H9 (cell line): ENCODE measurements at regions not wholly inside any gene's neighbourhood (a gene's known extent, or its start where the extent isn't known, plus 50 kb on each side); places are given as distances from the start of the nearest gene placed in this dataset.

Experiments used
- DNase-seq: peaks from one replicate; pipeline ENCODE4 v3.0.0-alpha.2; 2017
- H2AFZ ChIP-seq: one replicate; pipeline ENCODE4 v1.6.1; 2013; ENCODE audit warnings: mild to moderate bottlenecking, low read length, control low read depth, moderate library complexity
- H2AK5ac ChIP-seq: 2 replicates; pipeline ENCODE4 v1.6.1; 2013; ENCODE audit warnings: low read length, control low read depth, mixed read lengths; ENCODE audit not compliant: insufficient read length
- H2BK120ac ChIP-seq: one replicate; pipeline ENCODE4 v1.6.1; 2013; ENCODE audit warnings: low read depth, mild to moderate bottlenecking, low read length, control low read depth, inconsistent platforms; ENCODE audit not compliant: poor library complexity, severe bottlenecking
- H2BK12ac ChIP-seq: 2 replicates; pipeline ENCODE4 v1.6.1; 2013; ENCODE audit warnings: low read length, control low read depth, mixed read lengths, low read depth; ENCODE audit not compliant: insufficient read length
- H2BK15ac ChIP-seq: 2 replicates; pipeline ENCODE4 v1.6.1; 2013; ENCODE audit warnings: low read depth, low read length, control low read depth
- H2BK20ac ChIP-seq: one replicate; pipeline ENCODE4 v1.6.1; 2013; ENCODE audit warnings: low read depth, mild to moderate bottlenecking, low read length, control low read depth, inconsistent platforms; ENCODE audit not compliant: poor library complexity, severe bottlenecking
- H2BK5ac ChIP-seq: 2 replicates; pipeline ENCODE4 v1.6.1; 2013; ENCODE audit warnings: low read length, control low read depth, mixed read lengths; ENCODE audit not compliant: insufficient read length
- H3K14ac ChIP-seq: 2 replicates; pipeline ENCODE4 v1.6.1; 2013; ENCODE audit warnings: low read length, control low read depth; ENCODE audit not compliant: insufficient read depth
- H3K18ac ChIP-seq: 2 replicates; pipeline ENCODE4 v1.6.1; 2013; ENCODE audit warnings: low read depth, mild to moderate bottlenecking, mixed read lengths, low read length, control low read depth; ENCODE audit not compliant: insufficient read length
- H3K23ac ChIP-seq: 2 replicates; pipeline ENCODE4 v1.6.1; 2013; ENCODE audit warnings: low read length, control low read depth, mixed read lengths, low read depth; ENCODE audit not compliant: insufficient read length
- H3K23me2 ChIP-seq: 2 replicates; pipeline ENCODE4 v1.6.1; 2013; ENCODE audit warnings: low read depth, mild to moderate bottlenecking, mixed read lengths, low read length, control low read depth; ENCODE audit not compliant: insufficient read length, poor library complexity, severe bottlenecking
- H3K27ac ChIP-seq: 2 replicates; pipeline ENCODE4 v1.5.1; 2013; ENCODE audit warnings: low read length, control low read depth, mixed read lengths, low read depth; ENCODE audit not compliant: insufficient read length
- H3K27me3 ChIP-seq: 2 replicates; pipeline ENCODE4 v1.6.1; 2013; ENCODE audit warnings: low read length, control low read depth, inconsistent platforms; ENCODE audit not compliant: insufficient read depth
- H3K4ac ChIP-seq: 2 replicates; pipeline ENCODE4 v1.6.1; 2013; ENCODE audit warnings: low read depth, mild to moderate bottlenecking, control low read depth, inconsistent platforms, low read length, moderate library complexity
- H3K4me1 ChIP-seq: 2 replicates; pipeline ENCODE4 v1.6.1; 2013; ENCODE audit warnings: low read length, control low read depth, inconsistent platforms; ENCODE audit not compliant: insufficient read depth
- H3K4me2 ChIP-seq: 2 replicates; pipeline ENCODE4 v1.6.1; 2013; ENCODE audit warnings: low read length, control low read depth, mixed read lengths; ENCODE audit not compliant: insufficient read length, insufficient read depth
- H3K56ac ChIP-seq: 2 replicates; pipeline ENCODE4 v1.6.1; 2013; ENCODE audit warnings: low read depth, mild to moderate bottlenecking, mixed read lengths, low read length, control low read depth; ENCODE audit not compliant: insufficient read length
- H3K79me1 ChIP-seq: 2 replicates; pipeline ENCODE4 v1.6.1; 2013; ENCODE audit warnings: low read depth, mild to moderate bottlenecking, moderate library complexity, low read length, control low read depth, inconsistent platforms; ENCODE audit not compliant: insufficient read depth, poor library complexity, severe bottlenecking
- H3K79me2 ChIP-seq: 2 replicates; pipeline ENCODE4 v1.6.1; 2013; ENCODE audit warnings: low read length, control low read depth, inconsistent platforms; ENCODE audit not compliant: insufficient read depth
- H3K9ac ChIP-seq: 2 replicates; pipeline ENCODE4 v1.6.1; 2013; ENCODE audit warnings: low read length, control low read depth, mixed read lengths; ENCODE audit not compliant: insufficient read length; ENCODE audit errors: extremely low read depth
- H3K9me3 ChIP-seq: one replicate; pipeline ENCODE4 v1.6.1; 2013; ENCODE audit warnings: low read depth, low read length, inconsistent platforms; ENCODE audit not compliant: control insufficient read depth
- H3T11ph ChIP-seq: one replicate; pipeline ENCODE4 v1.6.1; 2013; ENCODE audit warnings: mild to moderate bottlenecking, low read length, control low read depth, inconsistent platforms
- H4K20me1 ChIP-seq: one replicate; pipeline ENCODE4 v1.6.1; 2013; ENCODE audit not compliant: control insufficient read depth, insufficient read length, insufficient read depth
- H4K5ac ChIP-seq: 2 replicates; pipeline ENCODE4 v1.6.1; 2013; ENCODE audit warnings: low read depth, mild to moderate bottlenecking, mixed read lengths, low read length, control low read depth; ENCODE audit not compliant: insufficient read length
- H4K8ac ChIP-seq: replicated peaks from 2 replicates; pipeline ENCODE4 v1.6.1; 2013; ENCODE audit warnings: low read length, control low read depth, mixed read lengths, low read depth; ENCODE audit not compliant: insufficient read length
- H4K91ac ChIP-seq: 2 replicates; pipeline ENCODE4 v1.6.1; 2013; ENCODE audit warnings: low read depth, mild to moderate bottlenecking, moderate library complexity, mixed read lengths, low read length, control low read depth; ENCODE audit not compliant: insufficient read length
- H3K27ac Mint-ChIP-seq, 3 experiments: 2 replicates in 2 of 3; 3 replicates in 1 of 3; pipeline ENCODE4 v1.8.0; 2020 to 2021; ENCODE audit warnings: mixed read lengths in 3 of 3, mild to moderate bottlenecking in 1 of 3, moderate library complexity in 1 of 3
- H3K27me3 Mint-ChIP-seq: 2 replicates; pipeline ENCODE4 v1.8.0; 2021; ENCODE audit warnings: low read depth, mild to moderate bottlenecking, moderate library complexity, mixed read lengths
- H3K36me3 Mint-ChIP-seq, 3 experiments: 2 replicates in 2 of 3; 3 replicates in 1 of 3; pipeline ENCODE4 v1.8.0; 2020 to 2021; ENCODE audit warnings: low read depth in 3 of 3, mixed read lengths in 3 of 3; ENCODE audit not compliant: insufficient read depth in 1 of 3
- H3K4me1 Mint-ChIP-seq, 2 experiments: 2 replicates each; pipeline ENCODE4 v1.8.0; 2020; ENCODE audit warnings: mixed read lengths in 2 of 2
- H3K4me3 Mint-ChIP-seq, 2 experiments: 2 replicates in 1 of 2; 3 replicates in 1 of 2; pipeline ENCODE4 v1.8.0; 2020 to 2021; ENCODE audit warnings: mild to moderate bottlenecking in 2 of 2, mixed read lengths in 2 of 2, moderate library complexity in 1 of 2
- H3K9me3 Mint-ChIP-seq, 2 experiments: 2 replicates in 1 of 2; 3 replicates in 1 of 2; pipeline ENCODE4 v1.8.0; 2020; ENCODE audit warnings: mild to moderate bottlenecking in 2 of 2, mixed read lengths in 2 of 2, moderate library complexity in 1 of 2
- WGBS: extraction: QIAGEN DNeasy Blood & Tissue Kit; methylation state at CpG from one replicate; pipeline ENCODE4 v1.1.7; 2013; ENCODE audit warnings: missing lambda C conversion rate, low lambda C conversion rate, mixed read lengths; ENCODE audit not compliant: insufficient read length; ENCODE audit errors: extremely low coverage; 5-methylcytosine and 5-hydroxymethylcytosine counted together
- TF ChIP-seq, protein P1 (sequence below): fragments of 200-600 bp; sonication (generic); conservative IDR thresholded peaks from 3 replicates; pipeline ENCODE4 v1.8.0; 2021; ENCODE audit warnings: antibody characterized with exemption, mild to moderate bottlenecking

DNA sequence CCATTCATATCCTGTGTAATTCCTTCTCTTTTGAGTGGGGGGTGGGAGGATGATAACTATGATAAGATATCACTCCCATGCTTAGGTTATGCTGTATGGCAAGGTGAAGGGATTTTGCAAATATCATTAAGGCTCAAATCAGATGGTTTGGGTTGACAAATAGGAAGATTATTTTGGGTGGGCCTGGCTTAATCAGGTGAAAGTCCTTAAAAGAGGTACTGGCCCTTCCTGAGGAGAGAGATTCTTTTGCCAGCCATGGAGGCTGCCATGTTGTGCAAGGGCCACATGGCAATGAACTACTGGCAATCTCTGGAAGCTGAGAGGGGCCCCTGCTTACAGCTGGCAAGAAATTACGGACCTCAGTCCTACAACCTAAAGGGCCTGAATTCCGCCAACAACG, 174.6 kb upstream of the FOXD3 start:
- Histone ChIP-seq H2BK5ac (no peak overlapping the region), H2AFZ (no peak overlapping the region), H3K14ac (no peak overlapping the region), H3K79me1 (no peaks in the 10 kb centered on the region), H3K56ac (no peak overlapping the region), H3K4me2 (no peak overlapping the region), H3K9me3 (no peaks in the 10 kb centered on the region), H3K79me2 (no peaks in the 10 kb centered on the region), H3K4me1 (no peaks in the 10 kb centered on the region), H3T11ph (no peak overlapping the region), H2BK120ac (no peak overlapping the region), H3K23ac (no peak overlapping the region), H3K18ac (no peak overlapping the region), H4K5ac (no peak overlapping the region), H2BK15ac (no peak overlapping the region), H3K23me2 (no peaks in the 10 kb centered on the region), H2BK20ac (no peak overlapping the region), H2BK12ac (no peak overlapping the region), H3K27ac (no peak overlapping the region), H3K9ac (no peak overlapping the region), H3K27me3 (no peaks in the 10 kb centered on the region), H4K20me1 (no peaks in the 10 kb centered on the region), H4K8ac (no peak overlapping the region), H4K91ac (no peak overlapping the region), H3K4ac (no peak overlapping the region), H2AK5ac (no peak overlapping the region)
- H3K27ac Mint-ChIP-seq: no peak overlapping the region
- no peaks in the 10 kb centered on the region for H3K9me3 Mint-ChIP-seq
- WGBS: no CpG with 5 or more reads among the region's 3 CpGs
- peaks cover 2 to 4% of the 10 kb centered on the region in 2 experiments for H3K4me1 Mint-ChIP-seq
- H3K27me3 Mint-ChIP-seq: no peaks in the 10 kb centered on the region
- H3K4me3 Mint-ChIP-seq: no peak overlapping the region
- no peak for DNase-seq
- no peaks in the 10 kb centered on the region for H3K36me3 Mint-ChIP-seq
- TF ChIP-seq, protein P1, sequence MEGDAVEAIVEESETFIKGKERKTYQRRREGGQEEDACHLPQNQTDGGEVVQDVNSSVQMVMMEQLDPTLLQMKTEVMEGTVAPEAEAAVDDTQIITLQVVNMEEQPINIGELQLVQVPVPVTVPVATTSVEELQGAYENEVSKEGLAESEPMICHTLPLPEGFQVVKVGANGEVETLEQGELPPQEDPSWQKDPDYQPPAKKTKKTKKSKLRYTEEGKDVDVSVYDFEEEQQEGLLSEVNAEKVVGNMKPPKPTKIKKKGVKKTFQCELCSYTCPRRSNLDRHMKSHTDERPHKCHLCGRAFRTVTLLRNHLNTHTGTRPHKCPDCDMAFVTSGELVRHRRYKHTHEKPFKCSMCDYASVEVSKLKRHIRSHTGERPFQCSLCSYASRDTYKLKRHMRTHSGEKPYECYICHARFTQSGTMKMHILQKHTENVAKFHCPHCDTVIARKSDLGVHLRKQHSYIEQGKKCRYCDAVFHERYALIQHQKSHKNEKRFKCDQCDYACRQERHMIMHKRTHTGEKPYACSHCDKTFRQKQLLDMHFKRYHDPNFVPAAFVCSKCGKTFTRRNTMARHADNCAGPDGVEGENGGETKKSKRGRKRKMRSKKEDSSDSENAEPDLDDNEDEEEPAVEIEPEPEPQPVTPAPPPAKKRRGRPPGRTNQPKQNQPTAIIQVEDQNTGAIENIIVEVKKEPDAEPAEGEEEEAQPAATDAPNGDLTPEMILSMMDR: no peak
